Motor neuron (in vitro differentiated cells): ENCODE measurements at regions not wholly inside any gene's neighbourhood (a gene's known extent, or its start where the extent isn't known, plus 50 kb on each side); places are given as distances from the start of the nearest gene placed in this dataset.

Experiments used
- ATAC-seq, 8 experiments: fragments of 200-7000 bp; cut with Tn5 transposase; replicated peaks in 6 of 8; 2 replicates each; pipeline ENCODE4 v1.8.0; 2021; ENCODE audit warnings: mild to moderate bottlenecking in 8 of 8, moderate library complexity in 8 of 8
- H3K27ac ChIP-seq, 2 donors: fragments of 250-450 bp; sonication (Bioruptor Pico); 2 replicates each; pipeline ENCODE4 v1.9.0; 2021; ENCODE audit warnings: antibody characterized with exemption in 2 of 2, mild to moderate bottlenecking in 2 of 2, moderate library complexity in 1 of 2
- H3K4me1 ChIP-seq, 2 donors: fragments of 250-450 bp; sonication (Bioruptor Pico); replicated peaks in 1 of 2; 2 replicates each; pipeline ENCODE4 v1.6.1; 2021; ENCODE audit warnings: antibody characterized with exemption in 2 of 2, mild to moderate bottlenecking in 2 of 2, moderate library complexity in 1 of 2
- H3K4me3 ChIP-seq, 5 donors: fragments of 250-450 bp; sonication (Bioruptor Pico); 2 replicates each; pipeline ENCODE4 v1.9.0; 2021; ENCODE audit warnings: antibody characterized with exemption in 5 of 5, mild to moderate bottlenecking in 5 of 5, moderate library complexity in 4 of 5
- WGBS, 10 experiments: fragments of 450-650 bp; shearing (Covaris generic); methylation state at CpG; one replicate each; pipeline ENCODE4 v1.0.0; 2022; 5-methylcytosine and 5-hydroxymethylcytosine counted together
- in situ Hi-C, 9 experiments: fragments of 400-800 bp; cut with MboI; loops; one replicate each; pipeline ENCODE4 v1.15.0; 2021; ENCODE audit warnings: low sequenced_read_pairs in 9 of 9, low pct_unique_long_range_greater_than_20kb in 2 of 9; ENCODE audit not compliant: unreplicated experiment in 9 of 9

- no peak overlapping the region for H3K27ac ChIP-seq
- no peaks in the 10 kb centered on the region for H3K4me1 ChIP-seq
- ATAC-seq = no peak
- H3K4me3 ChIP-seq = no peak overlapping the region
- in situ Hi-C loops = no loop called here
Observed at GRCh38 chrX:7215842-7216241, 67.9 kb upstream of the PUDP start.

- no peaks in the 10 kb centered on the region for H3K4me1 ChIP-seq
- H3K27ac ChIP-seq = no peak overlapping the region
- H3K4me3 ChIP-seq = no peak overlapping the region
- 67 to 100% (median 95%) methylated on average over 1 to 2 of the region's 2 CpGs; no CpG with 5 or more reads in 6 of the 10 experiments for WGBS, 10 experiments
- in situ Hi-C loops = no loop called here
- no peak for ATAC-seq
Observed at GRCh38 chrX:7214251-7214650, 66.3 kb upstream of the PUDP start.

DNA sequence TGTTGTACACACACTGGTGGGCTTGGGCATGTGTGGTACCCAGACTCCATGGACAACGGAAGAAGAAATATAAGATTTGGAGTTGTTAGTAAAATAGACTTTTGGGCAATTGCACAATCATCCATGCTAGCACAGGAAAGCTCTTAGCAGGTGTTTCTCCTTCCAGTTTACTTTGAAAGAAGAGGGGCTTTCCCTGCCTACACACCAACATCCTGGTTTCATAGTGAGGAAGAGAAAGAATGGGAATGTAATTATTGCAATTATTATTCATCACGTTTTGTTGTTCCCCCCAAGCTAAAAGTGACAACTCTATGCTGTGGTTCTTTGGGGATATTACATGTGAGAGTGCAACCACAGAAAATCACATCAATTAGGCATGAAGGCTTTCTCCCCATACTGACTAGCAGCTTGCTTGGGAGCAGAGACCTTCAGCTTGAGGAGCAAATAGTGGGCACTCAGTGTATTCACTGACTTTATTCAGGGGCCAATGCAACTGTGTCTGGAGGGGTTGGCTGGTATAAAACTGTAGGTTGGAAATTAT, 57.2 kb upstream of the PUDP start:
- in situ Hi-C loops = no loop called here
- H3K4me3 ChIP-seq = no peak overlapping the region
- no peaks in the 10 kb centered on the region for H3K4me1 ChIP-seq
- 0 to 67% (median 58%) methylated on average over 1 of the region's 2 CpGs; no CpG with 5 or more reads in 6 of the 10 experiments for WGBS, 10 experiments
- no peak overlapping the region for H3K27ac ChIP-seq
- no peak for ATAC-seq

GRCh38 chrX:7204619-7205018, 56.7 kb upstream of the PUDP start:
- no peak overlapping the region for H3K27ac ChIP-seq
- WGBS, 10 experiments = 79 to 100% (median 100%) methylated on average over 1 of the region's 1 CpG; no CpG with 5 or more reads in 3 of the 10 experiments
- H3K4me1 ChIP-seq = no peaks in the 10 kb centered on the region
- ATAC-seq = no peak
- no peak overlapping the region for H3K4me3 ChIP-seq
- in situ Hi-C loops = no loop called here

DNA sequence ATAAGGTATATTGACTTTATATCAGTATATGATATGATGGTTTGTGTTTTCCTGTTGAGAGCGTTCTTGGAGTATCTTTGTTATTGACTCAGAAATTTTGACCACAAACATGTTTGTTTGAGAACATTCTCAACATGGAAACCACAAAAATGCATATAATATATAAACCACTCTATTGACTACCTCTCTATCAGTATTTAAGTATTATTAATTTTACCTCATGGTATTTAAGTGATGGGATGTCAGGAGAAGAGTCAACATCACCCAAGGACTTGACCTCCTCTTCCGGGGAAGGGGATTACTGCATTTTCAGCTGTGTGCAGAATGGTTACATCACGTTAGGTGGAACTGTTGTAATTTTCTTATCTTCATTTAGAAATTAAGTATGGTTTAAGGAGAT, 54.3 kb upstream of the PUDP start:
- WGBS, 10 experiments = 80 to 100% (median 100%) methylated on average over 1 to 2 of the region's 3 CpGs; no CpG with 5 or more reads in 4 of the 10 experiments
- in situ Hi-C loops = no loop called here
- no peaks in the 10 kb centered on the region for H3K4me1 ChIP-seq
- H3K4me3 ChIP-seq = no peak overlapping the region
- no peak for ATAC-seq
- H3K27ac ChIP-seq = no peak overlapping the region

DNA sequence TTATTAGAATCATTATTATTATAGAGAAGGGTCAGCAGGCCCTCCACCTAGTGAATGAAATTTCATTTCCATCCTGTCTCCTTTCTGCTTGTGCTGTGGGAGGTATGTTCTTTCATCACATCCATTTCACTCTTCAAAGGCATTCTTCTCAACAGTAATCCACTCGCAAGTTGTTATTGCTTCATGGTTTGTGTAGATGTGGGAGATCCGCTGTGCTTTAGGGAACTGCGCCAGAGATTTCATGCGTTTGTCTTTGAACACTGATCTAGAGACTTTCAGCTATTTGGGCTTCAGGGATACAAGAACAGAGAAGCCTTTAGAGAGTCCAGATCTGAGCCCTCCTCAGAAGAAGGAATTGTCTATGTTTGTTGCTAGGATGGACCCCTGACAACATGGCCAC, 53.5 kb upstream of the PUDP start:
- WGBS, 10 experiments = 80 to 100% (median 89%) methylated on average over 1 to 2 of the region's 4 CpGs; no CpG with 5 or more reads in 6 of the 10 experiments

GRCh38 chrX:7198499-7198898, 50.5 kb upstream of the PUDP start:
- no peak overlapping the region for H3K4me3 ChIP-seq
- in situ Hi-C loops = no loop called here
- no peak for ATAC-seq
- 29 to 88% (median 65%) methylated on average over 1 to 5 of the region's 5 CpGs; no CpG with 5 or more reads in 5 of the 10 experiments for WGBS, 10 experiments
- H3K27ac ChIP-seq = no peak overlapping the region
- no peaks in the 10 kb centered on the region for H3K4me1 ChIP-seq

More for the DNA sequence above, 53.5 kb upstream of the PUDP start:
- in situ Hi-C loops = no loop called here
- H3K27ac ChIP-seq = no peak overlapping the region
- no peak for ATAC-seq
- H3K4me3 ChIP-seq = no peak overlapping the region
- no peaks in the 10 kb centered on the region for H3K4me1 ChIP-seq
